HG02970 (cell line): ENCODE measurements at regions not wholly inside any gene's neighbourhood (a gene's known extent, or its start where the extent isn't known, plus 50 kb on each side); places are given as distances from the start of the nearest gene placed in this dataset.

Experiments
- ATAC-seq: cut with Tn5 transposase; IDR thresholded peaks from one replicate; pipeline ENCODE4 v1.9.1; 2021; ENCODE audit warnings: mild to moderate bottlenecking, moderate library complexity, moderate number of reproducible peaks; ENCODE audit not compliant: unreplicated experiment, low FRiP score

DNA sequence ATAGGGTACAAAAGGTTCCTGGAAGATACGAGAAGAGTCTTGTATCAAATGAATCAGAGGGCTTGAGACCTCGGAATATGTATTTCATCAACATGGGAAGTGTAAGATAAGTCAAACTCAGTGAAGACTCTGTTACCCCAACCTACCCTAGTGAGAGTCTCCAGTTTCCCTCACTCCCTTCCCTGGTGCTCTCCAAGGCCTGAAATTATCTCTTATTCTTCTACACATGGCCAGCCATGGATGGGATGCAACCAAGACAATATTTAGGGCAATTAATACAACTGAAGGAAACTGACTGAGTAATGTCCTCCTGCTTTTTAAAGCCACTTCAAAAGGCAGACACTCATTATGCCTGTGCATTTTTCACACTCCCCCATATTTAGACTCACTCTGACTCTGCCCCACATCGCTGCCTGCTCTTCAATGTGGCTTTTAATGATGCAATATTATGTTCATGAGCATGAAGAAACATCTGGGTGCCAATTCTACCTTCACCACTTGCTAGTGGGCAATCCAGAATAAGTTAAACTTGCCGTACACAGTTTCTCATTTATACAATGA, 137.1 kb upstream of the THBS1 start:
- ATAC-seq = no peak

- no peak for ATAC-seq
Observed at GRCh38 chr15:39444735-39445470, 136.0 kb upstream of the THBS1 start.

GRCh38 chr15:39445931-39446330, 134.9 kb upstream of the THBS1 start:
- ATAC-seq = no peak

DNA sequence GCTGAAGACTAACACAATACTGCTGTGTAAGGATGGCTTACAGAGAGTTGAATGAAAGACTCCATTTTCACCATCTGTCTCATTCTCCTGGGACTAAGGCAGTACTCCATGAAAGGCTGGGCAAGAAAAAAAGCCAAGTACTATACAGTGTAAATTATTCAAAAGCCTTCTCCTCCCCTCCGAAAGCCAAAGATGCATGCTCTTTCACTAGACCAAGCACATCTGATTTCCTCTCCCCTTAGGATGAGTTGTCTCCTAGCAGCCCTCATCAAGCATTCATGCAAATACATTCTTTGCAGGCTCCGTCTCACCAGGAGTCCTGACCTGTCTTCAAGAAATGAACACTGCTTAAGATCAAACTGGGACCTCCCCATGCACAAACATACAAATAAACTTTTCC, 133.5 kb upstream of the THBS1 start:
- ATAC-seq = no peak

DNA sequence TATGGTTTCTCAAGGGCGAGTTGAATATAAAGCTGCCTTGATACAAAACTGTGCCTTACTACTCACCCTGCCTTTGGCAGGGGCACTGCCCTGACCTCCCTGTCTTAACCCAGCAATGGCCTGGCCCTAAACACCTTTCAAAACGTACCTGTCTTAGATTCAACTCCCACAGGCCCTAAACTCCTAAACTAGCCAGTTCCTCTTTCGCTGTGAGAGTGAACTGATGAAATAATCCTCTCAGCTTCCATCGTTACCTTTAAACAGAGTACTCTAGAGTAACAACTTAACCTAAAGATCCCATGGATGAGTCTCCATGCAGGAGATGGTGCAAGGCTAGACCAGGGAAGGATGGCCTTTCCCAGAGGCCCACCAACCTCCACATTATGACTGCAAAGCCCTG, 133.0 kb upstream of the THBS1 start:
- ATAC-seq = no peak

- ATAC-seq = no peak
Observed at GRCh38 chr15:39448409-39448808, 132.5 kb upstream of the THBS1 start.

DNA sequence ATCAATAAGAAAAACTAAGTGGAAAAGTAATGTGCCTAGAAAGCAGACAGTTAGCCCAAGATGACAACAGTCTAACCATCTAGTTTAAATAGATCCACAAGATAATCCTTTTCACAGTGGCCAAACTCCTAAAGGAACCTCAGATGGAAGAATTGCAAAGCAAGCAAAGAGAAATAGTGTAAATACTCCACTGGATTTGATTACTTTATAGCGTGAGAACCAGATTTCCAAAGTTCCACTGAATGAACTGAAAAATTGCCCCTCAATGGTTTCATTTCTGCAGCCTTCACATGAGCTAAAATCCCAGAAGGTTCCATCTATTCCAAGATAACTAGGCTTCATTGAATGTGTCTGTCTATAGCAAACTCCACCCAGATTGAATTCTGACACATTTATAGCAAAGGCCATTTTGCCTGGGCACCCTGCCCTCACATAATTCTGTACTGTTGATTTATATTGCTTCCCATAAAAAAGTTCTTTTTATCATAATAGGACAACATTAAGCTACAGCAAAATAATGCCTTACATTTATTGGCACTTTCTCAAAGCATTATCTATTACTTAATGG, 129.7 kb upstream of the THBS1 start:
- ATAC-seq = no peak

- no peak for ATAC-seq
Observed at GRCh38 chr15:39451871-39452270, 129.0 kb upstream of the THBS1 start.

GRCh38 chr15:39453620-39454019, 127.3 kb upstream of the THBS1 start:
- no peak for ATAC-seq

DNA sequence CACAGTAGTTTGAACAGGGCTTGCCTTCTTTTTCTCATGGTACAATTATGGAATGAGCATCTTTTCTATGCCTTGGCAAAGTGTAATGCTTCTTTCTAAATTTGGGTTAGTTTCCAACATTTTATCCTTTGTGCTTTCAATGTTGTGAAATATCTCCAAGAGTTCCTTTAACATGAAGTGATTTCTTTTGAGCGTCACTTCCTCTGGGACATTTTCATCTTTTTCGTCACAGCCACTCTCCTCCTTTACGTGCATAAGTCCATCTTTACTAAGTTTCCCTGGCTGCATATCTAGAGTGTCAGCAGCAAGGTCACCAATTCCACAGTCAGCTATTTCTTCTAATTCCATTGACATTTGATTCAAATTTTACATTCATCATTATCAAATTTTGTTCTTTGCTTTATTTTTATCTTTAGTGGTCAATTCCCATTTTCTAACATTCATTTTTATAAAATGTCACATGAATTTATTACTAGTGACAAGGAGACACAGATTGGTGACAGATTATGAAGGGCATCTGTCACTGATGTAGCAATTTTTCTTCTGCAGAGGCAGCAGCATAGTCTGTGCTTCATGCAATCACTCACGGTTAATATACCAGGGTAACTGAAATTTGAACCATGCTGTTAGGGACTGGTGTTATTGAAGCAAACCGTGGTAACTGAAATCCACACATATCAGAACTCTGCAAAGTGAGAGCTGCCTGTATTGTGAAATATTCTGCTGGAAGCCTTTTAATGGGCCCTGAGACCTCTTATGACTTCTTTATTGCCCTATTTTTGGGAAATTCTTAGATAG, 126.5 kb upstream of the THBS1 start:
- ATAC-seq = no peak

- no peak for ATAC-seq
Observed at GRCh38 chr15:39455471-39455991, 125.3 kb upstream of the THBS1 start.

DNA sequence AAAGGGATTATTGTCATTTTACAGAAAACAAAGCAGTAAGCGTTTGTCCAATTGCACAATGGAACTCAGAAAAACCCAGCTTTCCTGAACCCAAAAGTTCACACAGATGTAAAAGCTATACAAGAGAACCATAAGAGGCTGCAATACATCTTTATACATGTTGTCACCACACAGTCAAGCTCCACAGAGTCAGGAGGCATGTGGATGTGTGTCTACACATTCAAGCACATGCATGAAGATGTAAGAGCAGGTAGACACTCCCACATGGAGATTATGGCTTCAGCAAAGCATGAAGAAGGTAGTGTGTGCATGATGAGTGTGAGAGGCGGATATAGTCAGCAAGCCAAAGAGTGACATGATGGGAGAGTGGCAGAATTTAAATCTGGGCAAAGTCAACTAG, 124.7 kb upstream of the THBS1 start:
- no peak for ATAC-seq

DNA sequence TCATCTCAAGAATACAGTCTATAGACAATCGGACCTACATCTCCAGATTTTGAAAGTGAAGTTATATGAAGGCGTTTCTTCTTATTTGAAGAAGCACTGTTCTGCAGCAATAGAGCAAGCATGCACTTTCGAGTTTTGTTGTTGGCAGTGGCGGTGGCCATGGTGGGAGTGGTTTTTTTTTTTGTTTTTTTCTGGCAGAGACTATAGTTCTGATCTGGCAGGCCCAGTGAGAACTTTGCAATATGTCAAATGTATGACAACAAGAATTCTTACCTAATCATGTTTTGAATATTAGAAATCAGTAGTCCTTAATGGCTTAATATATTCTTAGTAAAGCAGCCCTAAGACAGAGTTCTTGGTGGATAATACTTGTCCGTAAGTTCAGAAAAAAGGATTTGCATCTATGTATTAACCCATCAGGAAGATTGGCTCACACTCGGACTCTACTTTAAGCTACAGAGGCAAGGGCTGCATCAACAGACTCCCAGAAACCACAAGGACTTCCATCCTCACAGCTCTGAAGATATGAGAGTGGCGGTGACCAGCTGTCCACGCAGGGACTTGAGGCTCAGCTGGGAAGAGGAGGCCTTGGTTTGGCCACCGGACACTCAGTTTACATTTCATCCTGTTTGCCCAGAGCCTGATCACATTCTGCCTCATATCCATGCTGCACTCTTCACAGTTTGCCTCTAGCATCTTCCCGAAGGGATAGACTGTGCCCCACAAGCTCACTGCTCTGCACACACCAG, 124.1 kb upstream of the THBS1 start:
- no peak for ATAC-seq

GRCh38 chr15:39458131-39458530, 122.7 kb upstream of the THBS1 start:
- ATAC-seq = no peak

GRCh38 chr15:39459548-39459947, 121.3 kb upstream of the THBS1 start:
- ATAC-seq = no peak

DNA sequence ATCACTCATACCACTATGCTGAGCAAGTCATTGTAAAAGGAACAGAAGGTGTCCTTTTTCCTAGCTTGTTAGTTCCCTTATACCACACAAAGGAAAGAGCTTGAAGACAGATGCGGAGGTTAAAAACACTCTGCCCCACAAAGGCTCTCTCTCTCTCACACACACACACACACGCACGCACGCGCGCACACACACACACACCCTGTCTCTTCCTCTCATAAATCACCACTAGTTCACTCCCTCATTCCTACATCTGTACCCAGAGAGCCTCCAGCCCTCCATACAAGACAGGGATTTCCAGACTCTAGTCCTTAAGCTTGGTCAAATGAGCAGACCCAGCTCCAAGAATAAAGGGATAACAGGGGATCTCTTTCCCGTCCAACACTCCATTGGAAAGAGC, 120.1 kb upstream of the THBS1 start:
- ATAC-seq = no peak

GRCh38 chr15:39461536-39462130, 119.2 kb upstream of the THBS1 start:
- ATAC-seq = no peak

DNA sequence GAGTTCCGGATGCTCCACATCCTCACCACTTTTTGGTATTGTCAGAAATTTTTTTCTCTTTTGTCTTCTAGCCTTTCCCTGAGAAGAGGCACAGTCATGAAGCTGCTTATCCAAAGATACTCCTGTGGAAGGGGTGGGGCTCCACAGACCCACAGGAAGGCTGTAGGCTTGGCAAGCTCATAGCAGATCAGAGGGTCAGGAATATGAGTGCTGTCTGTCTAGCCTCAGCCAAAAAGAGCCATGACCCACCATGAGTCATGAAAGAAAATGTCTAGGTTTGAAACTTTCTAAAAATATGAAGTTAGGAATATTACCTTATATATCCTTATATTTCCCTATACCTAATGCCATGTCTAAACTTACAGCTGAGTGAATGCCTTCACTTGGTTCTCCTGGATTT, 118.2 kb upstream of the THBS1 start:
- no peak for ATAC-seq

- ATAC-seq = no peak
Observed at GRCh38 chr15:39465843-39466749, 114.8 kb upstream of the THBS1 start.
